SU-DHL-6 (cell line): ENCODE measurements at regions not wholly inside any gene's neighbourhood (a gene's known extent, or its start where the extent isn't known, plus 50 kb on each side); places are given as distances from the start of the nearest gene placed in this dataset.

Experiments
- H2AFZ ChIP-seq: fragments of 200-600 bp; sonication (generic); 2 replicates; pipeline ENCODE4 v1.6.1; 2014; ENCODE audit warnings: low read depth, mild to moderate bottlenecking, moderate library complexity, mixed read lengths, antibody characterized with exemption, low read length; ENCODE audit not compliant: severe bottlenecking
- H3F3A ChIP-seq: fragments of 200-600 bp; shearing (Covaris generic); 2 replicates; pipeline ENCODE4 v1.6.0; 2016; ENCODE audit warnings: antibody characterized with exemption, mild to moderate bottlenecking; ENCODE audit not compliant: insufficient read depth
- H3K27ac ChIP-seq: fragments of 200-600 bp; sonication (generic); 2 replicates; pipeline ENCODE4 v1.5.1; 2016; ENCODE audit warnings: low read depth, mild to moderate bottlenecking, low read length, moderate library complexity, mixed read lengths
- H3K27me3 ChIP-seq: fragments of 200-600 bp; sonication (generic), shearing (Covaris generic); 2 replicates; pipeline ENCODE4 v1.6.0; 2014; ENCODE audit warnings: mild to moderate bottlenecking, low read length
- H3K36me3 ChIP-seq: fragments of 200-600 bp; sonication (generic); 2 replicates; pipeline ENCODE4 v1.6.1; 2014; ENCODE audit warnings: mild to moderate bottlenecking, low read length, mixed read lengths
- H3K4me2 ChIP-seq: fragments of 300-600, 200-600 bp; shearing (Covaris generic), sonication (generic); 2 replicates; pipeline ENCODE4 v1.6.0; 2014; ENCODE audit warnings: low read length, low read depth, mild to moderate bottlenecking; ENCODE audit not compliant: poor library complexity, severe bottlenecking
- H3K4me3 ChIP-seq: fragments of 200-600 bp; sonication (generic); 2 replicates; pipeline ENCODE4 v1.5.1; 2014; ENCODE audit warnings: antibody characterized with exemption, low read length, mild to moderate bottlenecking, mixed read lengths; ENCODE audit not compliant: insufficient read depth, poor library complexity, severe bottlenecking
- H3K79me2 ChIP-seq: fragments of 200-600 bp; sonication (generic); 2 replicates; pipeline ENCODE4 v1.6.1; 2014; ENCODE audit warnings: mild to moderate bottlenecking, low read length, moderate library complexity; ENCODE audit not compliant: insufficient read depth
- H3K9ac ChIP-seq: fragments of 200-600 bp; sonication (generic); 2 replicates; pipeline ENCODE4 v1.7.0; 2014; ENCODE audit warnings: mild to moderate bottlenecking, low read length
- H3K9me2 ChIP-seq: fragments of 200-600 bp; sonication (generic); replicated peaks from 2 replicates; pipeline ENCODE4 v1.6.1; 2014; ENCODE audit warnings: low read length; ENCODE audit not compliant: insufficient read depth
- H3K9me3 ChIP-seq: fragments of 200-600 bp; sonication (generic); 2 replicates; pipeline ENCODE4 v1.6.1; 2014; ENCODE audit warnings: low read length, mixed read lengths; ENCODE audit not compliant: insufficient read depth
- H4K20me1 ChIP-seq: fragments of 200-600 bp; sonication (generic); 2 replicates; pipeline ENCODE4 v1.6.1; 2014; ENCODE audit warnings: low read depth, mild to moderate bottlenecking, antibody characterized with exemption, low read length, moderate library complexity, mixed read lengths
- EZH2phosphoT487 ChIP-seq: fragments of 200-600 bp; sonication (generic), shearing (Covaris generic); conservative IDR thresholded peaks from 2 replicates; pipeline ENCODE4 v1.6.1; 2018; ENCODE audit warnings: mild to moderate bottlenecking, antibody characterized with exemption, low read length, moderate library complexity, mixed read lengths
- TF ChIP-seq, protein P1 (sequence below): fragments of 200-600 bp; sonication (generic); IDR thresholded peaks from one replicate; pipeline ENCODE4 v1.5.1; 2017; ENCODE audit warnings: antibody characterized with exemption, mild to moderate bottlenecking, low read length, moderate library complexity; ENCODE audit not compliant: insufficient read depth, poor library complexity, severe bottlenecking

DNA sequence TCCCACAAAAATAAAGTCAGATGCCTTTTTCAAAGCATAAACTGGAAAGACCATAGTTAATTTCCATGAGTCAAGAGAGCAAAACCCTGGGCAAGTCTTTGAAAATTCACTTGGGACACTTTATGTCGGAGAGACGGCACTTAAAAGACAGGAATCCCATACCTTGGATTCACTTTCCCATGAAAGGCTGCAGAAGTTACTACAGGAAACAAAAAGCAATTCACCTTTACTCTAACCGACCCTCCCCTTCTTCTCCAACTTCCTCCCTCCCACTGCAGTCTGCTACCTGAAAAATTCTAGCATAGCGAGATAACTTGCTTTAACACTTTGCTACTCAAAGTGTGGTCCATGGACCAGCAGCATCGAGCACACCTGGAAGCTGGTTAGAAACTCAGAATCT is 539.1 kb upstream of the JAG1 start:
- Histone ChIP-seq H3K79me2 (no peaks in the 10 kb centered on the region), H4K20me1 (no peaks in the 10 kb centered on the region), H3F3A (no peaks in the 10 kb centered on the region), H3K27me3 (no peaks in the 10 kb centered on the region), H3K27ac (no peak overlapping the region), H3K4me3 (no peak overlapping the region), H3K9me3 (no peaks in the 10 kb centered on the region), H2AFZ (no peak overlapping the region), H3K4me2 (no peak overlapping the region), H3K9ac (no peak overlapping the region), H3K36me3 (no peaks in the 10 kb centered on the region), H3K9me2 (no peaks in the 10 kb centered on the region)
- TF ChIP-seq, protein P1, sequence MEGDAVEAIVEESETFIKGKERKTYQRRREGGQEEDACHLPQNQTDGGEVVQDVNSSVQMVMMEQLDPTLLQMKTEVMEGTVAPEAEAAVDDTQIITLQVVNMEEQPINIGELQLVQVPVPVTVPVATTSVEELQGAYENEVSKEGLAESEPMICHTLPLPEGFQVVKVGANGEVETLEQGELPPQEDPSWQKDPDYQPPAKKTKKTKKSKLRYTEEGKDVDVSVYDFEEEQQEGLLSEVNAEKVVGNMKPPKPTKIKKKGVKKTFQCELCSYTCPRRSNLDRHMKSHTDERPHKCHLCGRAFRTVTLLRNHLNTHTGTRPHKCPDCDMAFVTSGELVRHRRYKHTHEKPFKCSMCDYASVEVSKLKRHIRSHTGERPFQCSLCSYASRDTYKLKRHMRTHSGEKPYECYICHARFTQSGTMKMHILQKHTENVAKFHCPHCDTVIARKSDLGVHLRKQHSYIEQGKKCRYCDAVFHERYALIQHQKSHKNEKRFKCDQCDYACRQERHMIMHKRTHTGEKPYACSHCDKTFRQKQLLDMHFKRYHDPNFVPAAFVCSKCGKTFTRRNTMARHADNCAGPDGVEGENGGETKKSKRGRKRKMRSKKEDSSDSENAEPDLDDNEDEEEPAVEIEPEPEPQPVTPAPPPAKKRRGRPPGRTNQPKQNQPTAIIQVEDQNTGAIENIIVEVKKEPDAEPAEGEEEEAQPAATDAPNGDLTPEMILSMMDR = no peak
- no peak for TF ChIP-seq EZH2phosphoT487

DNA sequence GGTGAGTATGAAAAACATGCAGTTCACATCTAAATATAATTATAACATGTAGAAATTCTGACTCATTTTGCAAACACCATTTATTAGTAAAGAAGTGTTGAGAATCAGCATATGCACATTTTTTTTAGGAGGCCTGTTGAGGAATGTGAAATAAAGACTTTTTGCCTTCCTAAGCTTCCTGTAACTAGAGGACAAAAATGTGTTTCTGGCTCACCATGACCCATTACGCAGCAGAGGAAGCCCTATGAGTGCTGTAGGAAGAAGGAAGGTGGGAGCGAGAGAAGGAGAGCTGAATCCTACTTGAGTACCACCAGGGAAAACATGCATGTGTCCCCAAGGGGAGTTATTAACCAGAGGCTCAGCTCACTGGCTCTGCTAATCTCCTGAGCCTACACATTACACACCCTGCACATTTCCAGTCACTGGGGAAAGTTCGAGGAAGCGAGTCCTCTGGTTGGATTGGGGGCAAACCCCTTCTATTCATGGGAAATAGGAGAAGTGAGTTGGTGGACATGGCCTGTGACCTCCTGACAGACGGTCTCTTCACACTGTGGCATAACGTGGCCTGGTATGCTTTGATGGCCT is 540.5 kb upstream of the JAG1 start:
- Histone ChIP-seq H3K9me2 (no peaks in the 10 kb centered on the region), H3K9ac (no peak overlapping the region), H3K79me2 (no peaks in the 10 kb centered on the region), H3F3A (no peaks in the 10 kb centered on the region), H2AFZ (no peak overlapping the region), H4K20me1 (no peaks in the 10 kb centered on the region), H3K27ac (no peak overlapping the region), H3K4me3 (no peak overlapping the region), H3K36me3 (no peaks in the 10 kb centered on the region), H3K4me2 (no peak overlapping the region), H3K27me3 (no peaks in the 10 kb centered on the region), H3K9me3 (no peaks in the 10 kb centered on the region)
- no peak for TF ChIP-seq EZH2phosphoT487
- TF ChIP-seq, protein P1 = no peak

DNA sequence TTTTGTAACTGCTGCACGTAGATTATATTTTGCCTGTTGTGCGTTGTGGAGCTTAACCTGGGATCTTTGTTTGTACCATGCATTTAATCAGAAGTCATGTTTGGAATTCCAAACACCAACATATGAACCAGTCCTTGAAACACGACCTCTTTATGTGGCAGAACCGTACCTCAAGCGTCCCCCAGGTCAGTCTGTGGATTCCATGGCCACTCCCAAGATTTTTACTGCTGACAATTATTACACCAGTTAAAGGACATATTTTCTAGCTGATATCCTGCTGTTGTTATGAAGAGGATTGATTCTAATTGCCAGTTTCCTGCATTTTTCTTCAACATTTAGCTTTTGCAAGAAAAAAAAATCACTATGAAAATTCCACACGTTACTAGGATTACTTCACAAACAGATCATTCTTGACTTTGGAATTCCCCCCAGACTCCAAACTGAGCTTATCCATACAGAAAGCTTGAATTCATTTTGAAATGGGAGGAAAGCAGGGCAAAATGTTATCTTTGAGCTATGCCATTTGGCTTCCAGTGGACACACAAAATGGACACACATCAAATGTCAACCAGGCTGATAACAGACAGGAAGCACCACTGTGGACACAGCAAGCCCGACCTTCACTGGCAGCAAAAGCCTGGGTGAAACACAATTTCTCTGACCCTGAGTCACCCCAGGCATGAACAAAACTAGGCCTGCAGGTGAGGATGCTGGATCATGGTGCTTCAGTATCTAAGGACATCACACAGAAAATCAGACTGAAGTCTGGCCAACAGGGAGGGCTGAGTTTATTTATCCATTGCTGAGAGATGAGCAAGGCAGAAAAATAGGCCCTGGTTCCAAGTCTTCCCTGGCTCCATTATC is 542.9 kb upstream of the JAG1 start:
- no peak overlapping the region for H3K4me3 ChIP-seq
- no peaks in the 10 kb centered on the region for H3K9me3 ChIP-seq
- H3K27me3 ChIP-seq = no peaks in the 10 kb centered on the region
- no peaks in the 10 kb centered on the region for H4K20me1 ChIP-seq
- TF ChIP-seq EZH2phosphoT487 = no peak
- TF ChIP-seq, protein P1 = no peak
- no peaks in the 10 kb centered on the region for H3K79me2 ChIP-seq
- H3F3A ChIP-seq = no peaks in the 10 kb centered on the region
- H3K9ac ChIP-seq = no peak overlapping the region
- H3K27ac ChIP-seq = no peak overlapping the region
- H3K36me3 ChIP-seq = no peaks in the 10 kb centered on the region
- H2AFZ ChIP-seq = no peak overlapping the region
- no peaks in the 10 kb centered on the region for H3K9me2 ChIP-seq
- no peak overlapping the region for H3K4me2 ChIP-seq
